NCI-H128 (cell line): ENCODE measurements at regions not wholly inside any gene's neighbourhood (a gene's known extent, or its start where the extent isn't known, plus 50 kb on each side); places are given as distances from the start of the nearest gene placed in this dataset.
"Not testable (repeated sequence)": the region's sequence is repeated elsewhere in the genome, so short reads cannot be mapped to it uniquely, and the experiment has no call there.

Experiments
- DNase-seq: peaks from one replicate; lab custom pipeline; 2025; ENCODE audit not compliant: unreplicated experiment; lab: John Stamatoyannopoulos, UW

GRCh38 chr4:131540256-131540655, 1608.8 kb upstream of the PCDH10 start:
- DNase-seq: no peak

- DNase-seq: no peak
These were observed 1601.5 kb upstream of the PCDH10 start for GRCh38 chr4:131547506-131547981.

GRCh38 chr4:131551306-131551705, 1597.8 kb upstream of the PCDH10 start:
- no peak for DNase-seq

GRCh38 chr4:131566026-131566425, 1583.1 kb upstream of the PCDH10 start:
- DNase-seq: no peak

GRCh38 chr4:131584587-131584986, 1564.5 kb upstream of the PCDH10 start:
- no peak for DNase-seq

GRCh38 chr4:131595140-131595539, 1554.0 kb upstream of the PCDH10 start:
- DNase-seq: no peak

- no peak for DNase-seq
These were observed 1545.4 kb upstream of the PCDH10 start for GRCh38 chr4:131603705-131604104.

- DNase-seq: no peak
These were observed 1540.1 kb upstream of the PCDH10 start for GRCh38 chr4:131609039-131609438.

- not testable (repeated sequence) for DNase-seq
These were observed 1538.6 kb upstream of the PCDH10 start for GRCh38 chr4:131610517-131610916.

GRCh38 chr4:131613086-131613823, 1535.8 kb upstream of the PCDH10 start:
- DNase-seq: no peak

GRCh38 chr4:131613824-131614216, 1535.3 kb upstream of the PCDH10 start:
- DNase-seq: no peak

- no peak for DNase-seq
These were observed 1516.2 kb upstream of the PCDH10 start for GRCh38 chr4:131632877-131633276.

GRCh38 chr4:131635191-131635590, 1513.9 kb upstream of the PCDH10 start:
- DNase-seq: no peak

GRCh38 chr4:131638781-131639180, 1510.3 kb upstream of the PCDH10 start:
- DNase-seq: no peak

GRCh38 chr4:131644619-131645018, 1504.5 kb upstream of the PCDH10 start:
- DNase-seq: no peak

GRCh38 chr4:131649227-131649626, 1499.9 kb upstream of the PCDH10 start:
- no peak for DNase-seq

- DNase-seq: no peak
These were observed 1498.1 kb upstream of the PCDH10 start for GRCh38 chr4:131650951-131651350.

GRCh38 chr4:131683314-131683713, 1465.8 kb upstream of the PCDH10 start:
- DNase-seq: not testable (repeated sequence)

- DNase-seq: no peak
These were observed 1427.2 kb upstream of the PCDH10 start for GRCh38 chr4:131721883-131722282.

- not testable (repeated sequence) for DNase-seq
These were observed 1426.0 kb upstream of the PCDH10 start for GRCh38 chr4:131723069-131723468.

- not testable (repeated sequence) for DNase-seq
These were observed 1424.2 kb upstream of the PCDH10 start for GRCh38 chr4:131724847-131725246.

- not testable (repeated sequence) for DNase-seq
These were observed 1423.6 kb upstream of the PCDH10 start for GRCh38 chr4:131725521-131725920.

GRCh38 chr4:131726940-131727339, 1422.2 kb upstream of the PCDH10 start:
- not testable (repeated sequence) for DNase-seq
